Uterus (tissue), 2 donors: ENCODE measurements at regions not wholly inside any gene's neighbourhood (a gene's known extent, or its start where the extent isn't known, plus 50 kb on each side); places are given as distances from the start of the nearest gene placed in this dataset.
"Not testable (repeated sequence)": the region's sequence is repeated elsewhere in the genome, so short reads cannot be mapped to it uniquely, and the experiment has no call there.

Experiments used
- POLR2A ChIP-seq, 2 donors: fragments of 450-650 bp; IDR thresholded peaks; one replicate each; pipeline ENCODE4 v1.6.1; 2016; ENCODE audit warnings: antibody characterized with exemption in 2 of 2, mild to moderate bottlenecking in 1 of 2, moderate library complexity in 1 of 2
- TF ChIP-seq, protein P1 (sequence below), 4 experiments: fragments of 200-600 bp in 2 of 4; fragments of 450-650 bp in 2 of 4; sonication (generic) in 2 of 4; IDR thresholded peaks; one replicate each; pipeline ENCODE4 v1.5.1; 2016 to 2019; ENCODE audit warnings: antibody characterized with exemption in 4 of 4, mild to moderate bottlenecking in 2 of 4, moderate library complexity in 1 of 4

DNA sequence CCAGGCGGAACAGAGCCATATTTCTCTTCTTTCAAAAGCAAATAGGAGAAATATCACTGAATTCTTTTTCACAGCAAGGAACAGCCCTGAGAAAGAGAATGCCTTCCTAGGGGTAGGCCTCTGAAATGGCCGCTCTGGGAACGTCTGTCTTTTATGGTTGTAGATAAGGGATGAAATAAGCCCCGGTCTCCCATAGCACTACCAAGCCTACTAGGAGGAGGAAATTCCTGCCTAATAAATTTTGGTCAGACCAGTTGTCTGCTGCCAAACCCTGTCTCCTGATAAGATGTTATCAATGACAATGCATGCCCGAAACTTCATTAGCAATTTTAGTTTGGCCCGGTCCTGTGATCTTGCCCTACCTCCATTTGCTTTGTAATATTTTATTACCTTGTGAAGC is 448.9 kb downstream of the ARL4A start:
- TF ChIP-seq, protein P1, sequence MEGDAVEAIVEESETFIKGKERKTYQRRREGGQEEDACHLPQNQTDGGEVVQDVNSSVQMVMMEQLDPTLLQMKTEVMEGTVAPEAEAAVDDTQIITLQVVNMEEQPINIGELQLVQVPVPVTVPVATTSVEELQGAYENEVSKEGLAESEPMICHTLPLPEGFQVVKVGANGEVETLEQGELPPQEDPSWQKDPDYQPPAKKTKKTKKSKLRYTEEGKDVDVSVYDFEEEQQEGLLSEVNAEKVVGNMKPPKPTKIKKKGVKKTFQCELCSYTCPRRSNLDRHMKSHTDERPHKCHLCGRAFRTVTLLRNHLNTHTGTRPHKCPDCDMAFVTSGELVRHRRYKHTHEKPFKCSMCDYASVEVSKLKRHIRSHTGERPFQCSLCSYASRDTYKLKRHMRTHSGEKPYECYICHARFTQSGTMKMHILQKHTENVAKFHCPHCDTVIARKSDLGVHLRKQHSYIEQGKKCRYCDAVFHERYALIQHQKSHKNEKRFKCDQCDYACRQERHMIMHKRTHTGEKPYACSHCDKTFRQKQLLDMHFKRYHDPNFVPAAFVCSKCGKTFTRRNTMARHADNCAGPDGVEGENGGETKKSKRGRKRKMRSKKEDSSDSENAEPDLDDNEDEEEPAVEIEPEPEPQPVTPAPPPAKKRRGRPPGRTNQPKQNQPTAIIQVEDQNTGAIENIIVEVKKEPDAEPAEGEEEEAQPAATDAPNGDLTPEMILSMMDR (IDR thresholded peaks at IDR 0.05) = not testable (repeated sequence)
- TF ChIP-seq POLR2A (IDR thresholded peaks at IDR 0.05) = not testable (repeated sequence)
